Rectal smooth muscle tissue (tissue), 1 donor: ENCODE measurements at regions not wholly inside any gene's neighbourhood (a gene's known extent, or its start where the extent isn't known, plus 50 kb on each side); places are given as distances from the start of the nearest gene placed in this dataset.

Experiments used
- H3K27ac ChIP-seq: one replicate; pipeline ENCODE4 v1.7.0; 2013; ENCODE audit warnings: low read depth, low read length, inconsistent platforms
- H3K27me3 ChIP-seq: one replicate; pipeline ENCODE4 v1.7.0; 2013; ENCODE audit warnings: low read length; ENCODE audit not compliant: control insufficient read depth, insufficient read depth
- H3K36me3 ChIP-seq: one replicate; pipeline ENCODE4 v1.7.0; 2013; ENCODE audit warnings: low read length; ENCODE audit not compliant: control insufficient read depth, insufficient read depth
- H3K4me1 ChIP-seq: one replicate; pipeline ENCODE4 v1.7.0; 2013; ENCODE audit warnings: low read length; ENCODE audit not compliant: control insufficient read depth, insufficient read depth
- H3K4me3 ChIP-seq: one replicate; pipeline ENCODE4 v1.7.0; 2013; ENCODE audit warnings: low read length
- H3K9ac ChIP-seq: one replicate; pipeline ENCODE4 v1.7.0; 2013; ENCODE audit warnings: low read length

DNA sequence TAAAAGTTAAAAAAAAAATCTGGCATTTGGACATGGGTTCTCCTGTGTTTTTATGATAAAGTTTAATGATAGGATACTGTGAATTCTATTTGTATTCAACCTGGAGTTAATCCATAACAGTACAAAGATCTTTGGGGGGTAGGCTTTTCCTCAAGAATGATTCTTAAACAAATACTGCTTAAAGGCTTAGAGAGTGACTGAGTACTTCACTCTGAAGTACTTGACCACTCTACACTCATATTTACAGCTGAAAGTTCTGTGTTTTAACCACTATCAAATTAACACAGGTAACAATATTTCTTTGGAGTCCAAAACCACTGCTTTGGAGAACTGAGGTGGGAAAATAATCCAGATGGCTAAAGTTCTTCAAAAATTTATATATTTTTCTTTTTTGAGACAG is 74.2 kb upstream of the TMEM168 start:
- Histone ChIP-seq H3K27ac (no peak overlapping the region), H3K9ac (no peak overlapping the region), H3K4me1 (no peaks in the 10 kb centered on the region), H3K36me3 (no peaks in the 10 kb centered on the region), H3K27me3 (no peaks in the 10 kb centered on the region), H3K4me3 (no peak overlapping the region)

GRCh38 chr7:112858838-112859237 is 68.6 kb upstream of the TMEM168 start:
- Histone ChIP-seq H3K36me3 (no peaks in the 10 kb centered on the region), H3K27me3 (no peaks in the 10 kb centered on the region), H3K4me3 (no peak overlapping the region), H3K9ac (no peak overlapping the region), H3K4me1 (no peaks in the 10 kb centered on the region), H3K27ac (no peak overlapping the region)

- Histone ChIP-seq H3K27ac (no peak overlapping the region), H3K27me3 (no peaks in the 10 kb centered on the region), H3K4me1 (no peaks in the 10 kb centered on the region), H3K4me3 (no peak overlapping the region), H3K36me3 (no peaks in the 10 kb centered on the region), H3K9ac (no peak overlapping the region)
Observed at GRCh38 chr7:112855227-112855626, 65.0 kb upstream of the TMEM168 start.

DNA sequence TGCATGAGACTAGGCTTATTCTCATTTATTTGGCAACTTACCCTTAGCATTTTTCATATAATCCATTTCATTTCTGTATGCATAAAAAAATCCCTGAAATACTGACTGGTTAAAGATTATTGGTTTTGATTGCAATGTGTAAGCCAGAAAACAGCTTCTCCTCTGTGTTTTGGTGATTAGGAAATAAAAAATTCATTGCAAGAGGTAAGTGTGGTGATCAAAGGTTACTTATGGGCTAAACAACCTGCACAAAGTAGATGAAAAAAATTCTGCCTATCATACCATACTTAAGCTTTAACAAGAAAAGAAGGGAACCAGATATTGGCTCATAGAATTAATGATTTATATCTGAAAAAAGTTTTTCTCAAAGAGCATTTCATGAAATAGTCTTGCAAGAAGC is 64.0 kb upstream of the TMEM168 start:
- Histone ChIP-seq H3K9ac (no peak overlapping the region), H3K27ac (no peak overlapping the region), H3K4me1 (no peaks in the 10 kb centered on the region), H3K27me3 (no peaks in the 10 kb centered on the region), H3K36me3 (no peaks in the 10 kb centered on the region), H3K4me3 (no peak overlapping the region)

- H3K9ac ChIP-seq, result no peak overlapping the region
- no peaks in the 10 kb centered on the region for H3K36me3 ChIP-seq
- H3K4me1 ChIP-seq, result no peaks in the 10 kb centered on the region
- no peaks in the 10 kb centered on the region for H3K27me3 ChIP-seq
- H3K4me3 ChIP-seq, result no peak overlapping the region
- no peak overlapping the region for H3K27ac ChIP-seq
Observed at GRCh38 chr7:112853422-112853821, 63.2 kb upstream of the TMEM168 start.

DNA sequence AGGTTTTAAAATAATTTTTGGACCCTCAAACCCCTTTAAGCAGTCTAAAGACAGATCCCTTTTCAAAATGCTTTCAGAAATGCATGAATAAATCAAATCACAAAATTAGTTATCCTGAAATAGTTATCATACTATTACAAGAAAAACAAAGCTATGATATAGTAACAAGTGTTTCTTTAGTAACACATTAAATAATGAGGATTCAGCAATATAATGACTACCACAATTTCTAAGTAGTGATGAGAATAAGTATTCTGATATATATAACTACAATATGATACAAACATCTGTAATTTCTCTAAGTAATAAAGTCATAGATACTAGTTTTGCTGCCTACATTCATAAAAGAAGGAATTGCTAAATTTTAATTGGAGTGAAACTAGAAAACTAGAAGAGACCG is 53.0 kb upstream of the TMEM168 start:
- no peaks in the 10 kb centered on the region for H3K36me3 ChIP-seq
- H3K27me3 ChIP-seq, result no peaks in the 10 kb centered on the region
- no peaks in the 10 kb centered on the region for H3K4me1 ChIP-seq
- H3K4me3 ChIP-seq, result no peak overlapping the region
- no peak overlapping the region for H3K9ac ChIP-seq
- H3K27ac ChIP-seq, result no peak overlapping the region
